GM12892 (cell line): ENCODE measurements at regions not wholly inside any gene's neighbourhood (a gene's known extent, or its start where the extent isn't known, plus 50 kb on each side); places are given as distances from the start of the nearest gene placed in this dataset.

Experiments
- POLR2A ChIP-seq: IDR thresholded peaks from 2 replicates; pipeline ENCODE4 v1.6.1; 2011; ENCODE audit warnings: low read depth, low read length, control low read depth
- POLR2AphosphoS5 ChIP-seq: IDR thresholded peaks from 2 replicates; pipeline ENCODE4 v1.6.1; 2011; ENCODE audit warnings: low read depth, low read length, control low read depth

GRCh38 chr2:215499331-215499730 lies 63.5 kb upstream of the FN1 start:
- no peak for TF ChIP-seq POLR2A
- TF ChIP-seq POLR2AphosphoS5, result no peak
